GM12878 (cell line): ENCODE measurements at regions not wholly inside any gene's neighbourhood (a gene's known extent, or its start where the extent isn't known, plus 50 kb on each side); places are given as distances from the start of the nearest gene placed in this dataset.

Experiments used
- ATAC-seq: fragments of 200-7000 bp; cut with Tn5 transposase; 3 replicates; pipeline ENCODE4 v1.9.1; 2020; ENCODE audit warnings: mild to moderate bottlenecking, moderate library complexity
- BruUV-seq: library from RNA; stranded (reverse); fragments of 400-500 nt; replicated peaks from 2 replicates; lab custom pipeline; 2021; lab: Mats Ljungman, UMichigan
- CTCF ChIA-PET: fragments of 300-600 bp; sonication (Branson Sonifier 250); formaldehyde crosslinking; extraction: SDS; loops from one replicate; lab custom pipeline; 2021; ENCODE audit warnings: inconsistent platforms; lab: Yijun Ruan, JAX
- POLR2A ChIA-PET: fragments of 350-600 bp; formaldehyde crosslinking; extraction: SDS; loops from one replicate; lab custom pipeline; 2021; ENCODE audit warnings: inconsistent platforms; lab: Charles Lee
- RAD21 ChIA-PET: fragments of 300-600 bp; sonication (Branson Sonifier 250); formaldehyde crosslinking; loops from one replicate; lab custom pipeline; 2023; ENCODE audit warnings: antibody characterized with exemption; ENCODE audit not compliant: unreplicated experiment; lab: Charles Lee
- SMC1A ChIA-PET: fragments of 300-600 bp; sonication (Branson Sonifier 250); formaldehyde crosslinking; loops from one replicate; lab custom pipeline; 2023; ENCODE audit not compliant: unreplicated experiment, uncharacterized antibody; lab: Charles Lee
- DNase-seq: peaks from one replicate; pipeline ENCODE4 v3.0.0-alpha.2; 2011; ENCODE audit warnings: low read depth, low spot score
- FAIRE-seq: peaks from 3 replicates; lab custom pipeline; 2011; peaks lifted over from hg19 to GRCh38; lab: Jason Lieb, UNC
- H2AFZ ChIP-seq: 2 replicates; pipeline ENCODE4 v1.6.0; 2011; ENCODE audit warnings: low read depth, low read length, control low read depth; ENCODE audit not compliant: control insufficient read depth
- H3K27ac ChIP-seq: 2 replicates; pipeline ENCODE4 v1.5.1; 2011; ENCODE audit warnings: control low read depth; ENCODE audit not compliant: control insufficient read depth, insufficient read depth
- H3K27me3 ChIP-seq, 2 experiments: replicated peaks in 1 of 2; 2 replicates each; pipeline versions ENCODE4 v1.6.0 to v1.6.1; 2011; ENCODE audit warnings: low read length in 1 of 2; ENCODE audit not compliant: control insufficient read depth in 2 of 2, insufficient read depth in 2 of 2
- H3K36me3 ChIP-seq, 2 experiments: 2 replicates each; pipeline ENCODE4 v1.5.1; 2011; ENCODE audit warnings: low read length in 1 of 2; ENCODE audit not compliant: control insufficient read depth in 2 of 2, insufficient read depth in 2 of 2
- H3K4me1 ChIP-seq: 2 replicates; pipeline ENCODE4 v1.6.1; 2011; ENCODE audit warnings: mild to moderate bottlenecking, low read length, moderate library complexity, mixed read lengths; ENCODE audit not compliant: control insufficient read depth, insufficient read depth
- H3K4me2 ChIP-seq: 2 replicates; pipeline ENCODE4 v1.6.0; 2011; ENCODE audit warnings: control low read depth; ENCODE audit not compliant: control insufficient read depth, insufficient read depth
- H3K4me3 ChIP-seq: fragments of 200-600 bp; sonication (generic); 2 replicates; pipeline ENCODE4 v1.5.1; 2016
- H3K79me2 ChIP-seq: 2 replicates; pipeline ENCODE4 v1.6.0; 2011; ENCODE audit warnings: low read length; ENCODE audit not compliant: control insufficient read depth, insufficient read depth
- H3K9ac ChIP-seq: 2 replicates; pipeline ENCODE4 v1.8.0; 2011; ENCODE audit warnings: low read length, control low read depth, mixed read lengths; ENCODE audit not compliant: control insufficient read depth, insufficient read depth
- H3K9me3 ChIP-seq: replicated peaks from 3 replicates; pipeline ENCODE4 v1.5.1; 2011; ENCODE audit warnings: mild to moderate bottlenecking, low read length; ENCODE audit not compliant: control insufficient read depth, insufficient read depth
- H4K20me1 ChIP-seq: 2 replicates; pipeline ENCODE4 v1.6.0; 2011; ENCODE audit not compliant: control insufficient read depth, insufficient read depth
- BCL11A ChIP-seq: IDR thresholded peaks from 2 replicates; pipeline ENCODE4 v1.6.1; 2011; ENCODE audit warnings: low read depth, low read length
- FOS ChIP-seq: IDR thresholded peaks from 3 replicates; pipeline ENCODE4 v1.6.1; 2011; ENCODE audit warnings: borderline replicate concordance; ENCODE audit not compliant: insufficient read length; ENCODE audit errors: extremely low read depth
- IRF3 ChIP-seq: fragments of 450-650 bp; IDR thresholded peaks from 2 replicates; pipeline ENCODE4 v1.6.1; 2014; ENCODE audit warnings: mild to moderate bottlenecking
- KLF5 ChIP-seq: fragments of 450-650 bp; IDR thresholded peaks from 2 replicates; pipeline ENCODE4 v1.6.1; 2014; ENCODE audit warnings: mild to moderate bottlenecking; ENCODE audit not compliant: partially characterized antibody
- LARP7 ChIP-seq: fragments of 450-650 bp; IDR thresholded peaks from 2 replicates; pipeline ENCODE4 v1.6.1; 2017; ENCODE audit warnings: mild to moderate bottlenecking
- RFX5 ChIP-seq: IDR thresholded peaks from 2 replicates; pipeline ENCODE4 v1.6.1; 2011; ENCODE audit warnings: low read depth, low read length, improper control_type of control experiment
- SIN3A ChIP-seq: IDR thresholded peaks from 2 replicates; pipeline ENCODE4 v1.6.1; 2012; ENCODE audit warnings: low read depth, low read length, improper control_type of control experiment
- SMC3 ChIP-seq: IDR thresholded peaks from 2 replicates; pipeline ENCODE4 v1.6.1; 2011; ENCODE audit warnings: low read length, improper control_type of control experiment, borderline replicate concordance
- SRF ChIP-seq, 2 experiments: IDR thresholded peaks; 2 replicates each; pipeline ENCODE4 v1.6.1; 2011; ENCODE audit warnings: low read depth in 2 of 2, low read length in 2 of 2, mild to moderate bottlenecking in 1 of 2, moderate library complexity in 1 of 2
- TBL1XR1 ChIP-seq: IDR thresholded peaks from 2 replicates; pipeline ENCODE4 v1.6.1; 2012; ENCODE audit warnings: low read depth, low read length, improper control_type of control experiment
- ZNF274 ChIP-seq: IDR thresholded peaks from one replicate; pipeline ENCODE4 v1.8.0; 2011; ENCODE audit not compliant: insufficient read length, insufficient read depth
- ZNF384 ChIP-seq: IDR thresholded peaks from 2 replicates; pipeline ENCODE4 v1.6.1; 2012; ENCODE audit warnings: low read depth, mild to moderate bottlenecking, low read length, improper control_type of control experiment, borderline replicate concordance
- in situ Hi-C: fragments of 300-500 bp; cut with MboI; formaldehyde crosslinking; loops from 9 replicates; pipeline ENCODE4 v1.14.3; 2018; ENCODE audit warnings: mixed read lengths
- intact Hi-C: fragments of 100-400 bp; cut with micrococcal nuclease; formaldehyde crosslinking; loops from one replicate; pipeline ENCODE4 v1.14.2; 2022; ENCODE audit not compliant: unreplicated experiment
- TF ChIP-seq, protein P1 (sequence below): IDR thresholded peaks from 2 replicates; pipeline ENCODE4 v1.6.1; 2012; ENCODE audit warnings: improper control_type of control experiment, low read depth, low read length; ENCODE audit not compliant: insufficient replicate concordance
- TF ChIP-seq, protein P2 (sequence below): IDR thresholded peaks from 2 replicates; pipeline ENCODE4 v1.6.1; 2012; ENCODE audit warnings: low read length, inconsistent platforms

DNA sequence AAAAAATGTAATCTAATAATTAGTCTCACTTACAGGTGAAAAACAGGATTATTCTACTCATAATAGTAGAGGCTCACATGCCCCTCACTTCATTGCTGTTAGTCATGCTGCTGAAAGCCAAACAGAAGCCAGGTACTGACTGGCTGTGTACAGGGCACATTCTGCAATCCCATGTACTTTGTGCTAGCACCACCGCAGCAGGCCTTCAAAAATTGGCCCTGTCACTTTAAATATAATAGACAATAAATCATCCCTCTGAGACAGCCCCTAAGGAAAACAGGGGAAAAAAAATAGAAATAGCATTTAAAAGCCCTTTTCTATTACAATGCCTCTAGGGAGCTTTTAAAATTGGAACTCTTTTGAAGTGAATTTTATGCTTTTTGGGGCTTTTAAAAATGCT lies 723.8 kb downstream of the TUSC7 start (continued):
- no peak for TF ChIP-seq FOS
- no peak for TF ChIP-seq SRF (IDR thresholded peaks at IDR 0.05; ENCODE audit: low read depth in 2 of 2, low read length in 2 of 2)

DNA sequence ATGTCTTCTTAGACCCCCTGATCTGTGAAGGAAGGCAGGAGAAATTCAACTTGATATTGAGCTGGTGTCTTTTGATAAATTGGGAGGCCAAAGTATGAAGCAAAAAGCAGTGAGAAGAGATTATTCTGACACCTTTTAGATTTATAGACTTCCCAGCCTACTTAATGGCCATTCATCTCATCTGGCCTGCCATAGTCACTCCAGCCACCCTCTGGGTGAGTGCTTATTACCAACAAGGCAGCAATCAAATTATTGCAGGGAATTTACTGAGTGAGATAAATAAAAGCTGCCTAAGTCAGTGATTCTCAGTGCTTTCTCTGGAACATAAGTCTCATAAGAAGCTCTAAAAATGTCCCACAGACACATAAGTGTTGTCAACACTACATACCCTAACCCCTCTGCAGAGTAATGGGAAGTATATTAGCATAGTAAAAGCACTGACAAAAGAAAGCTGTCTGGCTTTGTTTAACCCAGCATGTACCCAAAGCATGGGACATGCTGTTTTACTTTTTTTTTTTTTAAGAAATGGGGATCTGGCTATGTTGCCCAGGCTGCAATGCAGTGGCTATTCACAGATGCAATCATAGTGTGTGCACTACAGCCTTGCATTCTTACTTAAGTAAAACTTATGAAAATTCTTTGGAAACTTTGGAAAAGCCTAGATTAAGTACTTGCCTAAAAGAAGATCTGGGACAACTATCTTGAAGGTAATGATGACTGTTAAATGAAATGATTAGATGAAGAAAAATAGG lies 725.3 kb downstream of the TUSC7 start:
- Histone ChIP-seq H3K4me3 (no peak overlapping the region), H2AFZ (no peak overlapping the region), H3K36me3 (no peaks in the 10 kb centered on the region), H3K4me2 (no peak overlapping the region), H3K27ac (no peak overlapping the region), H3K4me1 (no peaks in the 10 kb centered on the region), H4K20me1 (no peaks in the 10 kb centered on the region), H3K79me2 (no peaks in the 10 kb centered on the region), H3K9ac (no peak overlapping the region), H3K9me3 (no peaks in the 10 kb centered on the region), H3K27me3 (no peaks in the 10 kb centered on the region)
- ChIA-PET CTCF (interaction anchor here (1.0 kb wide), 1 partner anchor 39 kb away, joined by 3 read pairs; no protein-coding TSS in a partner anchor), RAD21 (interaction anchor here (1.1 kb wide), 1 partner anchor 45 kb away, joined by 3 read pairs; no protein-coding TSS in a partner anchor), SMC1A (interaction anchor here (1.0 to 1.4 kb wide), 3 partner anchors 10 to 70 kb away, joined by 3 to 4 read pairs (median 3); no protein-coding TSS in a partner anchor), POLR2A (no interaction called here)
- no peak for ATAC-seq
- no peak for DNase-seq
- no TSS peak for BruUV-seq
- intact Hi-C loops (no loop called here), in situ Hi-C loops (no loop called here)
- no peak for FAIRE-seq
- TF ChIP-seq ZNF384: no peak
- TF ChIP-seq TBL1XR1: no peak
- no peak for TF ChIP-seq SIN3A
- no peak for TF ChIP-seq ZNF274
- no peak for TF ChIP-seq LARP7
- TF ChIP-seq, protein P1, sequence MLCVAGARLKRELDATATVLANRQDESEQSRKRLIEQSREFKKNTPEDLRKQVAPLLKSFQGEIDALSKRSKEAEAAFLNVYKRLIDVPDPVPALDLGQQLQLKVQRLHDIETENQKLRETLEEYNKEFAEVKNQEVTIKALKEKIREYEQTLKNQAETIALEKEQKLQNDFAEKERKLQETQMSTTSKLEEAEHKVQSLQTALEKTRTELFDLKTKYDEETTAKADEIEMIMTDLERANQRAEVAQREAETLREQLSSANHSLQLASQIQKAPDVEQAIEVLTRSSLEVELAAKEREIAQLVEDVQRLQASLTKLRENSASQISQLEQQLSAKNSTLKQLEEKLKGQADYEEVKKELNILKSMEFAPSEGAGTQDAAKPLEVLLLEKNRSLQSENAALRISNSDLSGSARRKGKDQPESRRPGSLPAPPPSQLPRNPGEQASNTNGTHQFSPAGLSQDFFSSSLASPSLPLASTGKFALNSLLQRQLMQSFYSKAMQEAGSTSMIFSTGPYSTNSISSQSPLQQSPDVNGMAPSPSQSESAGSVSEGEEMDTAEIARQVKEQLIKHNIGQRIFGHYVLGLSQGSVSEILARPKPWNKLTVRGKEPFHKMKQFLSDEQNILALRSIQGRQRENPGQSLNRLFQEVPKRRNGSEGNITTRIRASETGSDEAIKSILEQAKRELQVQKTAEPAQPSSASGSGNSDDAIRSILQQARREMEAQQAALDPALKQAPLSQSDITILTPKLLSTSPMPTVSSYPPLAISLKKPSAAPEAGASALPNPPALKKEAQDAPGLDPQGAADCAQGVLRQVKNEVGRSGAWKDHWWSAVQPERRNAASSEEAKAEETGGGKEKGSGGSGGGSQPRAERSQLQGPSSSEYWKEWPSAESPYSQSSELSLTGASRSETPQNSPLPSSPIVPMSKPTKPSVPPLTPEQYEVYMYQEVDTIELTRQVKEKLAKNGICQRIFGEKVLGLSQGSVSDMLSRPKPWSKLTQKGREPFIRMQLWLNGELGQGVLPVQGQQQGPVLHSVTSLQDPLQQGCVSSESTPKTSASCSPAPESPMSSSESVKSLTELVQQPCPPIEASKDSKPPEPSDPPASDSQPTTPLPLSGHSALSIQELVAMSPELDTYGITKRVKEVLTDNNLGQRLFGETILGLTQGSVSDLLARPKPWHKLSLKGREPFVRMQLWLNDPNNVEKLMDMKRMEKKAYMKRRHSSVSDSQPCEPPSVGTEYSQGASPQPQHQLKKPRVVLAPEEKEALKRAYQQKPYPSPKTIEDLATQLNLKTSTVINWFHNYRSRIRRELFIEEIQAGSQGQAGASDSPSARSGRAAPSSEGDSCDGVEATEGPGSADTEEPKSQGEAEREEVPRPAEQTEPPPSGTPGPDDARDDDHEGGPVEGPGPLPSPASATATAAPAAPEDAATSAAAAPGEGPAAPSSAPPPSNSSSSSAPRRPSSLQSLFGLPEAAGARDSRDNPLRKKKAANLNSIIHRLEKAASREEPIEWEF: no peak
- no peak for TF ChIP-seq RFX5
- no peak for TF ChIP-seq IRF3
- no peak for TF ChIP-seq BCL11A
- TF ChIP-seq, protein P2, sequence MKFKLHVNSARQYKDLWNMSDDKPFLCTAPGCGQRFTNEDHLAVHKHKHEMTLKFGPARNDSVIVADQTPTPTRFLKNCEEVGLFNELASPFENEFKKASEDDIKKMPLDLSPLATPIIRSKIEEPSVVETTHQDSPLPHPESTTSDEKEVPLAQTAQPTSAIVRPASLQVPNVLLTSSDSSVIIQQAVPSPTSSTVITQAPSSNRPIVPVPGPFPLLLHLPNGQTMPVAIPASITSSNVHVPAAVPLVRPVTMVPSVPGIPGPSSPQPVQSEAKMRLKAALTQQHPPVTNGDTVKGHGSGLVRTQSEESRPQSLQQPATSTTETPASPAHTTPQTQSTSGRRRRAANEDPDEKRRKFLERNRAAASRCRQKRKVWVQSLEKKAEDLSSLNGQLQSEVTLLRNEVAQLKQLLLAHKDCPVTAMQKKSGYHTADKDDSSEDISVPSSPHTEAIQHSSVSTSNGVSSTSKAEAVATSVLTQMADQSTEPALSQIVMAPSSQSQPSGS: no peak
- TF ChIP-seq SMC3: no peak
- no peak for TF ChIP-seq KLF5
